HPDE6-E6E7 (cell line): ENCODE measurements at regions not wholly inside any gene's neighbourhood (a gene's known extent, or its start where the extent isn't known, plus 50 kb on each side); places are given as distances from the start of the nearest gene placed in this dataset.
"Not testable (repeated sequence)": the region's sequence is repeated elsewhere in the genome, so short reads cannot be mapped to it uniquely, and the experiment has no call there.

Source experiments
- DNase-seq: peaks from one replicate; pipeline ENCODE4 v3.0.0; 2011; ENCODE audit warnings: missing footprints; ENCODE audit errors: extremely low spot score

DNA sequence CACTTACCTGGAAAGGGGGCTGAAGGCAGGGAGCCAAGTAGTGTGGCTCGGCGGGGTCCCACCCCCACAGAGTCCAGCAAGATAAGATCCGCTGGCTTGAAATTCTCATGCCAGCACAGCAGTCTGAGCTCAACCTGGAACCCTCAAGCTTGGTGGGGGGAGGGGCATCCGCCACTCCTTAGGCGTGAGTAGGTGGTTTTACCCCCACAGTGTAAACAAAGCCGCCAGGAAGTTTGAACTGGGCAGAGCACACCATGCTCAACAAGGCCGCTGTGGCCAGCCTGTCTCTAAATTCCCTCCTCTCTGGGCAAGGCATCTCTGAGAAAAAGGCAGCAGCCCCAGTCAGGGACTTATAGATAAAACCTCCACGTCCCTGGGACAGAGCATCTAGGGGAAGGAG, 156.3 kb downstream of the KBTBD8 start:
- DNase-seq: no peak

DNA sequence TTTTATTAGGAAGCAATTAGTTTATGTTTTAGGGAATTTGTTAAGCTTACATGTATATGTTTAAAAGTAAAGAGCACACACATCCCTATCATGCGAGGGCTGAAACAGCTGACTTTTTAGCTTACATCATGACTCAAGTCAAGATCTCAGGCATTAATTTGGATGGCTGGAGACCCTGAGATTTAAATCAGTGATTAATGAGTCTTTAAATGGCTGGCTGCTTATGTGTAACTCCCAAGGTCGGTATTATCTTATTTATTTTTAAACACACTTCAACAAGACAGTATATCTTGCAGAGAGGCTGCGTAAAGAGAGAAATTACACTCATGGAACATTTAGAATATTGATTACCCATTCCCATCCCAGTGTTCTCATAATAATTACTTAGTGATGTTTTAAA, 169.4 kb downstream of the KBTBD8 start:
- DNase-seq: no peak

DNA sequence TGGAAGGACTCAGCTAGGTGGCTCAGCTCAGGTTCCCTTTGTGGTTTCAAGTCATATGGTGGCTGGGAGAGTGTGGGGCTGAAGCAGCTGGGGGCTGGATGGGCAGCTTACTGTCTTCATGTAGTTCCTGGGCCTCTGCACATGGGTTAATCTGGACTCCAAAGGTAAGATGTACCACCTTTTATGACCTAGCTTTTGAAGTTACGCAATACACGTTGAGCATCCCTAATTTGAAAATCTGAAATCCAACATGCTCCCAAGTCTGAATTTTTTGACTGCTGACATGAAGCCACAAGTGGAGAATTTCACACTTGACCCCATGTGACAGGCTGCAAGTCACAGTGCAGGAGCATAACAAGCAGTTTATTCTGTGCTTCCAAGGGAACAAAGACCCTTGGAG, 173.7 kb downstream of the KBTBD8 start:
- no peak for DNase-seq

DNA sequence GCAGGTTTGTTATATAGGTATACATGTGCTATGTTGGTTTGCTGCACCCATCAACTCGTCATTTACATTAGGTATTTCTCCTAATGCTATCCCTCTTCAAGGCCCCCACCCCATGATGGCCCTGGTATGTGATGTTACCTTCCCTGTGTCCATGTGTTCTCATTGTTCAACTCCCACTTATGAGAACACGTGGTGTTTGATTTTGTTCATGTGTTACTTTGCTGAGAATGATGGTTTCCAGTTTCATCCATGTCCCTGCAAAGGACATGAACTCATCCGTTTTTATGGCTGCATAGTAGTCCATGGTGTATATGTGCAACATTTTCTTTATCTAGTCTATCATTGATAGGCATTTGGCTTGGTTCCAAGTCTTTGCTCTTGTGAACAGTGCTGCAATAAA, 175.0 kb downstream of the KBTBD8 start:
- not testable (repeated sequence) for DNase-seq

DNA sequence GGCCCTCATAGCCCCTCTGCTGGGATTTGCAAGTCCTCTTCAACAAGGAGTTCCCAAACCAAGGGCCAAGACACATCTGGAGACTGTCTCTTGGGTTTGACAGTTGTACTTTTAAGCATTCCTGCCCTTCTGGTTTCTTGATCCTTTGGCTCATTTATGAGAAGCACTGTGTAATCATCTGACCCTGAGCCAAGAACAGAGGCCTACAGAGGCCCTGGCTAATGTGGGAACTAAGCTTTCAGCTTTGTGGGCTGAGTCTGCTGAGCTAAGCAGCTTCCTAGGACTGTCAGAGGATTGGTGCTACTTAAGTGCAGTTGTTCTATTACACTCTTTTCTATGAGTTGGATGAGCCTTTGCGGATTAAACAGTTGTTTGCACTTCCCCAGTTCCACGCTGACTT, 178.3 kb downstream of the KBTBD8 start:
- no peak for DNase-seq

DNA sequence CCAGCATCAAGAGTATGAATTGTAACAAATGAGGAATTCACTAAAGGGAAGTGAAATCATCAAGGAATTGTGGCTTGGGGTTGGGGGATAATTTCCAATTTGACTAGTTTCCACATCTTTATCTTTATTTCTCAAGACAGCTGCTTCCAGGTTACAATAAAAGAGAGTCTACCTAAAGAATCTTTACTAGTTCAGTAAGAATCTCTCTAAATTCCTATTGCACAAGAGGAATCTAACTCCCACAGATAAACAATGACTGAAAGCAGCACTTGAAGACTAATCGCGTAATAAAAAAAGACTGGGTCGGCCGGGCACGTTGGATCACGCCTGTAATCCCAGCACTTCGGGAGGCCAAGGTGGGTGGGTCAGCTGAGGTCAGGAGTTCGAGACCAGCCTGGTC, 194.4 kb downstream of the KBTBD8 start:
- DNase-seq: no peak

DNA sequence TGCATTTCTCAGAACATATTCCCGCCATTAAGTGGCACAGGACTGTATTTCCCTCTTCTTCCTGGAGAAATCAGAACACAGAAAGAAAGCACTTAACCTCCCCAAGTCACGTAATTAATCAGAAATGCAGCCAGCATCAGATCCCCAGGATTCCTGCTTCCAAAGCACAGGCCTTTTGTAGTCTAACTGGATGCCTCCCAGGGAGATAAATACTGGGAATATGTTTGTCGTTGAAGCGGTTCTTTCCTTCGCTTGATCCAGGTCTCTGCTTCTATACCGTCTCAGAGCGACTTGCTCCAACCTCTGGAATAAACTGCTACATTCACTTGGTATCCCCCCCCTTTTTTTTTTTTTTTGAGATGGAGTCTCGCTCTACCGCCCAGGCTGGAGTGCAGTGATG, 198.6 kb downstream of the KBTBD8 start:
- DNase-seq: no peak

DNA sequence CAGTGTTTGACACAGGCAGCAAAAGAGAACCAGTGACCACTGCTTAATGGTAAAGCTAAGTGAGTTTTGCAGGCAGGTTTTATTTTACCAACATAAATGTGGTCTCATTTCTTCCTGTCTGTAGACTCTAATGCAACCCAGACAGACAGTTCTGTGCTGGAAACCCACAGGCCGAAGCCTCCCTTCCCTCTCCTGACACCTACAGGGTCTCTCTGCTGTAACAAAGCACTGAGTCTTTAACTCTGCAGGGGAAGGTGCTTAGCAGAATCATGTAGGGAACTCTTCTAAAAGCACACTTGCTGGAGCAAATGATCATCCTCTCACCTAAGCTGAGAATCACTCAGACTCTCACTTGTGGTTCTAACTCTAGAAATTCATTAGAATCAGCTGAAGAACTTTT, 200.3 kb downstream of the KBTBD8 start:
- no peak for DNase-seq

DNA sequence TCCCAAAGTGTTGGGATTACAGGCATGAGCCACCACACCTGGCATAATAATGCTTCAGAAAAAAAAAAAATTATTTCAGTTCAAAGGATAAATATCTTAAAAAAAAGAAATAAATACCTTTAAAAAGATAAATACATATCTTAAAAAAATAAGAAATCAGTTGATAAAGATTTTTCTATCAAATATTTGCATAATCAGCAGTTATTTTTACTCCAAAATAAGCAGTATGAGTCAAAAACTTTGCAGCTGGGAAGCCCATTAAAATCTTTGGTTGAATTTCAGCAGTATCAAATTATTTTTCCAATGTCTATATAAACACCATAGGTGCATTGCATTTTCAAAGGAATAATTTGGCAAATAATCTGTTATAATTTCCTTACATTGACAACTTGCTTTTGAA, 202.5 kb downstream of the KBTBD8 start:
- DNase-seq: no peak

DNA sequence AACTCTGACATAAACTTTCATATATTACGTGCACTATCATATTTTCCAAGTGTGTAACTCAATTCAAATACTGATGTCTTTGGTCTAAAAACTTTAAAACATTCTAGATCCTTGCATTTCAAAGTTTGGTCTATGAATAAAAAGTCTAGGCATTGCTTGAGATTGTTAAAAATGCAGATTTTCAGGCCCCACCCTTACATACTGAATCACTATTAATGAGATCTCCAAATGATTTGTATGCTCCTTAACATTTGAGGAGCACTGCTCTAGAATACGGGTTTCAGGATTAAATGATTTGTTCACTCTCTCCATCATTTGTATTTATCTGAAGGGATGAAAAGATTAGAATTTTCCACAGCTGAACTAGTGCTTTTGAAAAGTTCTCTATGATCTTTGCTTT, 202.9 kb downstream of the KBTBD8 start:
- DNase-seq: no peak

DNA sequence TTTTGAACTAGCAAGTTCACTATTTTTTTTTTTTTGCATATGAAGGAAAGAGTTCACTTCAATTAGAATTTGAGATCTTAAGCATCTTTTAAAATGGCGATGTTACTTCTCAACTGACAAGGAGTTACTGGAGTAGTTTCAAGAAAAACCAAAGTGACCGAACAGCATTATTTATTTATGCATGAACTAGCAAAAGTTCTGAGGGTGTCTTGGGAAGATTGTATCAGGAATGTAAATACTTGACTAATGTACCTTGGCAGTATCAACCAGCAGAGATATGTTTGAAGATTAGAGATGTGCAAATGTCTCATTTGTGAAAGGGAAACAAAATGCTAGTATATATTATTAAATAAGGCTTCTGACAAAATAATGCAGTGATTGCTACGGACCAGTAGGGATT, 203.9 kb downstream of the KBTBD8 start:
- no peak for DNase-seq

DNA sequence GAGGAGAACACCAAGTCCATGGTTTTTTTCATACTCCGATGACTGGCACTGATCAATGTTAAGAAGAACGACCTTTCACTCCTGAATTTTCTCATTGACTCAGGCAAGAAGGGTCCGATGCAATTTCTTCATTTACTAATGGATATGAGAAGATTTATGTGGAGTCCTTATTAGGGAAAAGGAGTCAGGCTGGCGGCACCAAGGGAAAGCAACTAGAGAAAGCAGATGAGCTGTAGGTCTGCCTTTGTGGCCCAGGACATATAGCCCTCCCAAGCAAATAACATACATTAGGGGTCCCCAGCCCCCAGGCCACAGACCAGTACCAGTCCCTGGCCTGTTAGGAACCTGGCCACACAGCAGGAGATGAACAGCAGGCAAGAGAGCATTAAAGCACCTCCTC, 206.8 kb downstream of the KBTBD8 start:
- no peak for DNase-seq

DNA sequence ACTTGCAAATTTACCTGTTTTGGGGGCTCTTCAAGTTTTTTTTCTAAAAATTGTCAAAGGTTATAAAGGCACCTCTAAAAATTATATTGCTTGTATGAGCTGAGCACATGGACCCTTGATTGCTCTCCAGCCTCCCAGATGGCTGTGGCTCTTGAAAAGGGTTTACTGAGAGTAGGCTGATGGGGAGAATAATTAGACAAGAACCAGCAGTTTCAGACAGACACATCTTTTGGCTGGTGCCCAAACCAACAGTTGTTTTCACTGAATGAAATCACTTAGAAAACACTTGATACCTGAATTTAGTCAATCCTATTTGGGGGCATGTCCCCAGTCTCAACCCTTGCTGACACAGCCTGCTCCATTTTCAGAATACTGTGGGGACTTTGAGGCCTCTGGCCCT, 217.6 kb downstream of the KBTBD8 start:
- DNase-seq: no peak

DNA sequence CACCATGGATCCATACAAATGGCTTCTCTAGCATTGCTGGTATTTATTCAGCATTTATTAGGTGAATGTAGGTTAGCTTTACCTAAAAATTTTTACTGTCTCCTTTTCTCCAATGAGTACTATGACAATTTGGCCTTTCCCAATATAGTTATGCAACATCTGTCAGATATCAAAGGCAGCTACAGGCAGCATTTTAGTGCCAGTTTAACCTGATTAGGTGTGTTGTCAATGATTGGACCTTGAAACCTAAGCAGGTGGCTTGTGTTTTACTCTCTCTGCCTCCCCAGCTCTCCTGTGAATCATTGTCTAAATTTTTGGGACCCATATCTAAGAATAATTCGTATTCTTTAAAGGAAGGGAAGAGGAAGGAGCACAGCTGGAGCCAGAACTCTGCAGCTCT, 228.9 kb downstream of the KBTBD8 start:
- DNase-seq: no peak

DNA sequence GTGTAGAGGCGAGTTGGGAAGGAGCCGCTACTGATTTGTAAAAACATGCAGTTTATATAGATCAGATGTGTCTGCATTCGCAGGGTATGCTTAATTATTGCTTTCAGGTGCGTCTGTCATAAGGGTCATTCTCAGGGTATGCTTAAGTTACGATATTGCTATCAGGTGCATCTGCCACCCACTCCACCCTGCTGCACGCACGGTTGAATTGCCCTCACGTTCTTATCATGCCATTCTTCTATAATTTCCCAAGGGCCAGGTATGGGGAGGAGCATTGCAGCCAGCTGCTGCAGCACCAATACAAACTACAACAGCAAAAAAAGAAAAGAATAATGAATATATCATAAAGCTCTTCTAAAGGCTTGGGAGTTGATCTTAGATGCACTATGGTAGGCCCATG, 230.0 kb downstream of the KBTBD8 start:
- no peak for DNase-seq

DNA sequence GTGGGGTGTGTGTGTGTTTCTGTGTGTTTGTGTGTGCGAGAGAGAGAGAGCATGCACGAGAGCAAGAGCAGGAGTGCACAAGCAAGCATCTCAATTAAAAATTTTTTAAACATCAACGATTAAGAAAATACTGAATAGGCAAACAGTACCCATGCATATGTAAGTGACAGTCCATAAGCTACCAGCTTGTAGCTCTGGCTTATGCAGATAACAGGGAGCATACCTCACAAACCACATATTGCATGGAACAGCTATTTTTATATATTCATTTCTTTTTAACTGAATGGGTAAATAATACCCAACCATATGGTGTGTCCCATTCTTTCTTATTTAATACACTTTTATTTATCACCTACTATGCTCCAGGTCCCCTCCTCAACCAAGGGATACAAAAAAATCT, 234.5 kb downstream of the KBTBD8 start:
- DNase-seq: no peak

DNA sequence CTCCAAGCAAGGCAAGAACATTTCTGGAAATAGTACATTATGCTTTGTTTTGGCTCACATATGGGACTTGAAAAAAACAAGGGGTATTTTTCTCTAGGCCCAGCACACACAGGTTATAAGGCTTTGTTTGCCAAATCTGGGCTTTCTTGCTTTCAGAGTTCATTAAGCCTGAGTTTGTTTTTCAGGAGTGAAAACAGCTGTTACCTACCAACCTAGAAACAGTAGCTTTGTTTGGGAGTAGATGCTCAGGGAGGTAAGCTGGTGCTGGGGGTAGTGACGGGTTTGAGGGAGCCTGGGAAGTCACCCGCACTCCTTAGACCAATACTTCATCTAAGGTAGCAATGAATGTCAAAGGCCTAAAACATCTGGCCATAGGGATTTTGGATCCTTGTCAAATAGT, 241.2 kb downstream of the KBTBD8 start:
- DNase-seq: no peak

DNA sequence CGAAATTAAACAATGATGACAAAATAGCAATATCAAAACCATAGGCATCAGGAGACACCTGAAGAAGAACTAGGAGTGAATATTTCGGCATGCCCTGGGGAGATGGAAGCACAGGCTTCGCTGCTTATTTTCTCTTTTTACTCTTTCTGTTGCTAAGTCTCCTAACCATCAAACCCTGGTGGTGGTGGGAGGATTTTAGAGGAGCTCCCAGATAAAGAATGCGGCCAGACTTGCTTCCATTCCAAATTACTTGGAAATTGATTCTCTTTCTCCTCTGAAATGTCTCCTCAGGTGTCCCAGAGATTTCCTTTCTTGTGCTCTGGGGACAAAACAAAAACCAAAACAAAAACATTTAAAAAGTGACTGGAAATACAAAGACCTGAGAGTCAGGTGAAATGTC, 243.0 kb downstream of the KBTBD8 start:
- DNase-seq: no peak

DNA sequence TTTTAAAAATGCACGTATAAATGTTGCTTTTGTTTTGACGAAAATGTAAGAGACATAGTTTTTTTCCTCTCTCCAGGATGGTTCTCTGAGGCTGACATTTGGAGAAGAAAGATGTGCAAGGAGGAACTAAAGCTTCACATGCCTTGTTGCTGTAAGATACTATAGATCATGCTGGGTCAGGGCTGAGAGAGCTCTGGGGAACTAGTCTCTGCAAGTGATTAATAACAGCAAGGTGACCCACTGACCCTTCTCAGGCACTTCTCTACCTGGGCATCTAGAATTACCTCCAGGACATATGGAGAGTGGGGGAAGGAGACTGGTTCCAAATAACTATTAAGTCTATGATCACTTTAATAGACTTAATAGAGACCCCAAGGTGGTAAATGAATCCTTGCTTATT, 246.0 kb downstream of the KBTBD8 start:
- DNase-seq: no peak

DNA sequence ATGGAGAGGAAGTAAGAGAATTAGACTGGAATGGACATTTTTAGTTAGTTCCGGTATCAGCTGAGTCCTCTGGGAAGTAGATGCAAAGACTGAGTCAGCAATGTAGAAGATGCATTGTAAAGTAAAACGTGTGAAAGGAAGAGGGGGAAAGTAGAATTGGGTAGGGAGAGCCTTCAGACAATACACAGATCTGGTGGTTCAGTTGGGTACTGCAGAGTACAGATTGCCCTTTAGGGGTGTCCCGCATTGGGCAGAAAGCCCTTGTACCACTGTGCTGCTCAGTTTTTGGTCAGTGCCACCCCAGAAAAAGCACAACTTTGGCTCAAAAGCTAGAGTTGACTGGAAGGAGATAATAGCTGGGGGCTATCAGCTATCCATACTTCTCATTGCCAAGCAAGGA, 247.4 kb downstream of the KBTBD8 start:
- no peak for DNase-seq

DNA sequence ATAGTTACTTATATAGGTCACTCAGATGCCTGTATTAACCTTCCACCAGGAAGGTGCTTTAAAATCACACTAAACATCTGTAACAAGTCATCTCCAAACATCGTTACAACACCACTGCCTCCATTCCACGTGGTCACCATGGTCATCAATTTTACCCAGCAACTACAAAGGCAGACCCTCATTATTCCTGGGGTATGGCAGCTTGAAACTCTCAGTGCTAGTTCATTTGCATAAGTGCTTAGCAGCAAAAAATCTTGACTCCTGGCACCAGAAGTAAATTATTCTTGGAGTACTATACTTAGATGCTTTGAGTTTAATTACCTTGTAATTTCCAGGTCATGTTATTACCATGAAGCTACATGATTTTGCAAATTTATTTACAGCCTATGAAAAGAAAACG, 250.6 kb downstream of the KBTBD8 start:
- DNase-seq: no peak

DNA sequence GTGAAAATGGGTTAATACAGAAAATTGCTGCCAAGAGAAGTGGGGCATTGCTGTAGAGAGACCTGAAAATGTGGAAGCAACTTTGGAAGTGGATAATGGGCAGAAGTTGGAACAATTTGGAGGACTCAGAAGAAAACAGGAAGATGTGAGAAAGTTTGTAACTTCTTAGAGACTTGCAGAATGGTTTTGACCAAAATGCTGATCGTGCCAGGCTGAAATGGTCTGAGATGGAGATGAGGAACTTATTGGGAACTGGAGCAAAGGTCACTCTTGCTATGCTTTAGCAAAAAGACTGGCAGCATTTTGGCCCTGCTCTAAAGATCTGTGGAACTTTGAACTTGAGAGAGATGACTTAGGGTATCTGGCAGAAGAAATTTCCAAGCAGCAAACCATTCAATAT, 254.8 kb downstream of the KBTBD8 start:
- not testable (repeated sequence) for DNase-seq

DNA sequence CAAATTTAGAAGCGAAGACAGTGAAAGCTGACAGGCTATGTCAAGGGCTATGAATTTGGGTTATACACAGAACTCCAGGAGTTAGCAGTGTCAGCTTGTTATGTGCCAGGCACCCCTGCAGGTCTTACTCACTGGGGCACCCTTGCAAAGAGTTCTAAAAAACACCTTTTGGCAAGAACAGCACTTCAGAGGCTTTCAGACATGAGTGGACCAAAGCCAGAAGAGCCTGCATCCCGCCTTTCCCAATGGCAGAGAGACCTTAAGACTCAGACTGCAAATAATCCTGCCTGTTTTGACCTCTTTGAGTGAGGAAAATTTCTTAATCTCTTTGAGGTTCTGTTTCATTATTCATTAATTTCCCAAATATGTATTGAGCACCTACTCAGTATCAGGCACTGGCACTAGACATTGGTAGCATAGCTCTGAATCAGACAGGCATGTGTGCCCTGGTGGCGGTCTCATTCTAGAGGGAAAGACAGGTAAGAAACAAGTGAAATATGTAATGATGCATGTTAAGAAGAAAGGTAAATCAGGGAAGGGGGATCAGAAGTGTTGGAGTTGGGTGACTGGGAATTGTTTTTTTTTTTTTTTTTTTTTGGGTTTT, 280.0 kb downstream of the KBTBD8 start:
- no peak for DNase-seq

DNA sequence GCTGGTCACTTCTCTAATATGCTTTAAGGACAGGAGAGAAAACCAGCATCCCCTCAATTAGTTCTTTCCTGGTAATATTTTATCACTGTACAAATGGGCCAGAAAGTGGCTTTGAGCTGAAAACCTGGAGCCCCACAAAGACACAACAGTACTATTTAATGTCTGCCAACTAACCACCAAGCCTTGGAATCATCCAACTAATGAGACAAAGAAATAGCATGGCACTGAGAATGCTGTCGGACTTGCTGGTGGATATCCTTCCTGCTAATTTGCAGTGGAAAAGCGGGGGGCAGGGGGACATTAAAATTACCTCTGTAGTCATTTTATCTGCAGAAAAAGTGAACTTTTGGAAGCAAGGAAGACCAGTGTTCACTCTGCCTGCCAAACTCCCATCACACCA, 288.5 kb downstream of the KBTBD8 start:
- no peak for DNase-seq
